GM23338 (cell line): ENCODE measurements at regions not wholly inside any gene's neighbourhood (a gene's known extent, or its start where the extent isn't known, plus 50 kb on each side); places are given as distances from the start of the nearest gene placed in this dataset.
A peak's percentile ranks its signal among the peaks of the same experiment; 100 is the strongest.

Source experiments
- ATAC-seq: fragments of 200-7000 bp; cut with Tn5 transposase; 3 replicates; pipeline ENCODE4 v1.9.1; 2020
- DNase-seq: peaks from one replicate; pipeline ENCODE4 v3.0.0-alpha.2; 2015; ENCODE audit warnings: low spot score
- H2AFZ ChIP-seq: fragments of 200-600 bp; sonication (generic); 2 replicates; pipeline ENCODE4 v1.8.0; 2016; ENCODE audit warnings: antibody characterized with exemption, mild to moderate bottlenecking, moderate library complexity
- H3F3A ChIP-seq: fragments of 200-600 bp; sonication (generic); replicated peaks from 2 replicates; pipeline ENCODE4 v1.8.0; 2017; ENCODE audit warnings: antibody characterized with exemption, mixed run types, low read depth
- H3K27ac ChIP-seq: fragments of 200-600 bp; sonication (generic); 2 replicates; pipeline ENCODE4 v1.6.1; 2016; ENCODE audit warnings: low read depth
- H3K27me3 ChIP-seq: fragments of 200-600 bp; sonication (generic); 2 replicates; pipeline ENCODE4 v1.8.0; 2016; ENCODE audit warnings: mild to moderate bottlenecking, mixed run types, moderate library complexity; ENCODE audit not compliant: insufficient read depth
- H3K36me3 ChIP-seq: fragments of 200-600 bp; sonication (generic); 2 replicates; pipeline ENCODE4 v1.8.0; 2016; ENCODE audit warnings: mild to moderate bottlenecking; ENCODE audit not compliant: insufficient read depth
- H3K4me1 ChIP-seq: fragments of 200-600 bp; sonication (generic); 2 replicates; pipeline ENCODE4 v1.8.0; 2016; ENCODE audit warnings: mild to moderate bottlenecking, moderate library complexity; ENCODE audit not compliant: insufficient read depth
- H3K4me2 ChIP-seq: fragments of 200-600 bp; sonication (generic); 2 replicates; pipeline ENCODE4 v1.7.1; 2017; ENCODE audit warnings: mixed run types
- H3K4me3 ChIP-seq: fragments of 200-600 bp; sonication (generic); 2 replicates; pipeline ENCODE4 v1.6.1; 2016; ENCODE audit warnings: mixed run types
- H3K79me2 ChIP-seq: fragments of 200-600 bp; sonication (generic); replicated peaks from 2 replicates; pipeline ENCODE4 v1.8.0; 2017; ENCODE audit warnings: mild to moderate bottlenecking; ENCODE audit not compliant: insufficient read depth
- H3K9me2 ChIP-seq: fragments of 200-600 bp; sonication (generic); 2 replicates; pipeline ENCODE4 v1.8.0; 2017; ENCODE audit not compliant: insufficient read depth
- H4K20me1 ChIP-seq: fragments of 200-600 bp; sonication (generic); replicated peaks from 2 replicates; pipeline ENCODE4 v1.8.0; 2017; ENCODE audit warnings: mild to moderate bottlenecking; ENCODE audit not compliant: insufficient read depth
- H3K27ac Mint-ChIP-seq: 2 replicates; pipeline ENCODE4 v1.8.0; 2020; ENCODE audit warnings: inconsistent platforms, mild to moderate bottlenecking, moderate library complexity, mixed read lengths
- H3K27me3 Mint-ChIP-seq: 3 replicates; pipeline ENCODE4 v1.8.0; 2022; ENCODE audit warnings: low read depth, mild to moderate bottlenecking, moderate library complexity, mixed read lengths, inconsistent platforms; ENCODE audit not compliant: insufficient read depth, poor library complexity
- H3K36me3 Mint-ChIP-seq: 3 replicates; pipeline ENCODE4 v1.8.0; 2021; ENCODE audit warnings: low read depth, mild to moderate bottlenecking, inconsistent platforms, moderate library complexity, mixed read lengths
- H3K4me1 Mint-ChIP-seq: 3 replicates; pipeline ENCODE4 v1.8.0; 2020; ENCODE audit warnings: mild to moderate bottlenecking, inconsistent platforms, mixed read lengths
- H3K4me3 Mint-ChIP-seq: 3 replicates; pipeline ENCODE4 v1.8.0; 2021; ENCODE audit warnings: moderate library complexity, mild to moderate bottlenecking, inconsistent platforms, mixed read lengths
- H3K9me3 Mint-ChIP-seq: 3 replicates; pipeline ENCODE4 v1.8.0; 2020; ENCODE audit warnings: moderate library complexity, mild to moderate bottlenecking, inconsistent platforms, mixed read lengths
- CREB1 ChIP-seq: fragments of 250-450 bp; sonication (Bioruptor Pico); IDR thresholded peaks from 2 replicates; pipeline ENCODE4 v1.5.0; 2020; ENCODE audit warnings: low read depth, mild to moderate bottlenecking, moderate library complexity
- EZH2 ChIP-seq: fragments of 200-600 bp; sonication (generic); IDR thresholded peaks from one replicate; pipeline ENCODE4 v1.8.0; 2017; ENCODE audit warnings: antibody characterized with exemption, mild to moderate bottlenecking, low read depth; ENCODE audit not compliant: unreplicated experiment
- JUNB ChIP-seq: IDR thresholded peaks from one replicate; pipeline ENCODE4 v1.6.1; 2016; ENCODE audit warnings: antibody characterized with exemption; ENCODE audit not compliant: unreplicated experiment
- POLR2AphosphoS5 ChIP-seq: IDR thresholded peaks from 2 replicates; pipeline ENCODE4 v1.6.1; 2016; ENCODE audit warnings: antibody characterized with exemption, low read depth
- ZNF114 ChIP-seq: fragments of 250-450 bp; sonication (Bioruptor Pico); IDR thresholded peaks from 2 replicates; pipeline ENCODE4 v1.5.0; 2020; ENCODE audit warnings: mild to moderate bottlenecking, moderate library complexity
- TF ChIP-seq, protein P1 (sequence below), 2 experiments: fragments of 200-600 bp in 1 of 2; sonication (generic) in 1 of 2; conservative IDR thresholded peaks; 2 replicates each; pipeline versions ENCODE4 v1.5.1 to v1.6.1; 2016 to 2017; ENCODE audit warnings: antibody characterized with exemption in 2 of 2, low read depth in 2 of 2, mild to moderate bottlenecking in 2 of 2, moderate library complexity in 1 of 2
- TF ChIP-seq, protein P2 (sequence below): IDR thresholded peaks from 2 replicates; pipeline ENCODE4 v1.6.1; 2016; ENCODE audit warnings: antibody characterized with exemption
- TF ChIP-seq, protein P3 (sequence below): IDR thresholded peaks from one replicate; pipeline ENCODE4 v1.6.1; 2018; ENCODE audit warnings: antibody characterized with exemption; ENCODE audit not compliant: unreplicated experiment
- TF ChIP-seq, protein P4 (sequence below): fragments of 250-450 bp; sonication (Bioruptor Pico); IDR thresholded peaks from 2 replicates; pipeline ENCODE4 v1.5.0; 2020; ENCODE audit warnings: mild to moderate bottlenecking, moderate library complexity

DNA sequence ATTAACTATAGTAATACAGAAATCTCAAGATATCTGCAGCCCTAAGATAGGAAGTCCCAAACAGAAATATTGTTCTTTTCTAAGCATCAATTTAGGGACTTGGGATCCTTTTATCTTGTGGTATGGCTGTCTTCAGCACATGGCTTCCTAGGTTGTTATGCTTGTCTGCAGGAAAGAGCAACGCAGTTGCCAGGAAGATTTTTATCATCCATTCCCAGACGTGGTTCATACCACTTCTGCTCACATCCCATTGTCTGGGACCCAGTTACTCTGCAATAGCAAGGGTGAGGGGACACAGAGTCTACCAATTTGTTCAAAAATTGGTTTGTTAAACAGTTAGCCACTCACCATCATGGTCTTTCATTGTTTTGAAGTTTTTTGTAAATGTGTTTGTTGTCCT lies 85.6 kb upstream of the RXFP2 start:
- H3F3A ChIP-seq: no peaks in the 10 kb centered on the region
- H3K27me3 Mint-ChIP-seq: no peaks in the 10 kb centered on the region
- H3K27ac ChIP-seq: no peak overlapping the region
- H3K4me1 ChIP-seq: peaks cover 6% of the 10 kb centered on the region; the same call in 1 of the 2 replicates
- no peak overlapping the region for H3K4me3 ChIP-seq
- H3K36me3 ChIP-seq: no peaks in the 10 kb centered on the region
- peaks cover 5% of the 10 kb centered on the region; the same call in 1 of the 2 replicates for H3K9me2 ChIP-seq
- no peaks in the 10 kb centered on the region for H4K20me1 ChIP-seq
- DNase-seq: no peak
- H3K4me1 Mint-ChIP-seq: peaks cover 6% of the 10 kb centered on the region
- no peak for ATAC-seq
- TF ChIP-seq POLR2AphosphoS5: no peak
- TF ChIP-seq CREB1: no peak
- TF ChIP-seq JUNB: no peak
- TF ChIP-seq, protein P1, sequence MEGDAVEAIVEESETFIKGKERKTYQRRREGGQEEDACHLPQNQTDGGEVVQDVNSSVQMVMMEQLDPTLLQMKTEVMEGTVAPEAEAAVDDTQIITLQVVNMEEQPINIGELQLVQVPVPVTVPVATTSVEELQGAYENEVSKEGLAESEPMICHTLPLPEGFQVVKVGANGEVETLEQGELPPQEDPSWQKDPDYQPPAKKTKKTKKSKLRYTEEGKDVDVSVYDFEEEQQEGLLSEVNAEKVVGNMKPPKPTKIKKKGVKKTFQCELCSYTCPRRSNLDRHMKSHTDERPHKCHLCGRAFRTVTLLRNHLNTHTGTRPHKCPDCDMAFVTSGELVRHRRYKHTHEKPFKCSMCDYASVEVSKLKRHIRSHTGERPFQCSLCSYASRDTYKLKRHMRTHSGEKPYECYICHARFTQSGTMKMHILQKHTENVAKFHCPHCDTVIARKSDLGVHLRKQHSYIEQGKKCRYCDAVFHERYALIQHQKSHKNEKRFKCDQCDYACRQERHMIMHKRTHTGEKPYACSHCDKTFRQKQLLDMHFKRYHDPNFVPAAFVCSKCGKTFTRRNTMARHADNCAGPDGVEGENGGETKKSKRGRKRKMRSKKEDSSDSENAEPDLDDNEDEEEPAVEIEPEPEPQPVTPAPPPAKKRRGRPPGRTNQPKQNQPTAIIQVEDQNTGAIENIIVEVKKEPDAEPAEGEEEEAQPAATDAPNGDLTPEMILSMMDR (conservative IDR thresholded peaks at IDR 0.05; ENCODE audit: low read depth in 2 of 2): no peak
- TF ChIP-seq, protein P2, sequence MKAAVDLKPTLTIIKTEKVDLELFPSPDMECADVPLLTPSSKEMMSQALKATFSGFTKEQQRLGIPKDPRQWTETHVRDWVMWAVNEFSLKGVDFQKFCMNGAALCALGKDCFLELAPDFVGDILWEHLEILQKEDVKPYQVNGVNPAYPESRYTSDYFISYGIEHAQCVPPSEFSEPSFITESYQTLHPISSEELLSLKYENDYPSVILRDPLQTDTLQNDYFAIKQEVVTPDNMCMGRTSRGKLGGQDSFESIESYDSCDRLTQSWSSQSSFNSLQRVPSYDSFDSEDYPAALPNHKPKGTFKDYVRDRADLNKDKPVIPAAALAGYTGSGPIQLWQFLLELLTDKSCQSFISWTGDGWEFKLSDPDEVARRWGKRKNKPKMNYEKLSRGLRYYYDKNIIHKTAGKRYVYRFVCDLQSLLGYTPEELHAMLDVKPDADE: no peak
- TF ChIP-seq, protein P3, sequence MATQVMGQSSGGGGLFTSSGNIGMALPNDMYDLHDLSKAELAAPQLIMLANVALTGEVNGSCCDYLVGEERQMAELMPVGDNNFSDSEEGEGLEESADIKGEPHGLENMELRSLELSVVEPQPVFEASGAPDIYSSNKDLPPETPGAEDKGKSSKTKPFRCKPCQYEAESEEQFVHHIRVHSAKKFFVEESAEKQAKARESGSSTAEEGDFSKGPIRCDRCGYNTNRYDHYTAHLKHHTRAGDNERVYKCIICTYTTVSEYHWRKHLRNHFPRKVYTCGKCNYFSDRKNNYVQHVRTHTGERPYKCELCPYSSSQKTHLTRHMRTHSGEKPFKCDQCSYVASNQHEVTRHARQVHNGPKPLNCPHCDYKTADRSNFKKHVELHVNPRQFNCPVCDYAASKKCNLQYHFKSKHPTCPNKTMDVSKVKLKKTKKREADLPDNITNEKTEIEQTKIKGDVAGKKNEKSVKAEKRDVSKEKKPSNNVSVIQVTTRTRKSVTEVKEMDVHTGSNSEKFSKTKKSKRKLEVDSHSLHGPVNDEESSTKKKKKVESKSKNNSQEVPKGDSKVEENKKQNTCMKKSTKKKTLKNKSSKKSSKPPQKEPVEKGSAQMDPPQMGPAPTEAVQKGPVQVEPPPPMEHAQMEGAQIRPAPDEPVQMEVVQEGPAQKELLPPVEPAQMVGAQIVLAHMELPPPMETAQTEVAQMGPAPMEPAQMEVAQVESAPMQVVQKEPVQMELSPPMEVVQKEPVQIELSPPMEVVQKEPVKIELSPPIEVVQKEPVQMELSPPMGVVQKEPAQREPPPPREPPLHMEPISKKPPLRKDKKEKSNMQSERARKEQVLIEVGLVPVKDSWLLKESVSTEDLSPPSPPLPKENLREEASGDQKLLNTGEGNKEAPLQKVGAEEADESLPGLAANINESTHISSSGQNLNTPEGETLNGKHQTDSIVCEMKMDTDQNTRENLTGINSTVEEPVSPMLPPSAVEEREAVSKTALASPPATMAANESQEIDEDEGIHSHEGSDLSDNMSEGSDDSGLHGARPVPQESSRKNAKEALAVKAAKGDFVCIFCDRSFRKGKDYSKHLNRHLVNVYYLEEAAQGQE: no peak
- TF ChIP-seq EZH2: no peak
- TF ChIP-seq ZNF114: no peak
- H2AFZ ChIP-seq: no peak overlapping the region
- H3K9me3 Mint-ChIP-seq: no peaks in the 10 kb centered on the region; the same call in 2 of the 3 replicates
- no peak overlapping the region for H3K4me2 ChIP-seq
- no peak overlapping the region for H3K27ac Mint-ChIP-seq
- H3K79me2 ChIP-seq: no peaks in the 10 kb centered on the region
- no peaks in the 10 kb centered on the region for H3K27me3 ChIP-seq
- no peak overlapping the region for H3K4me3 Mint-ChIP-seq
- H3K36me3 Mint-ChIP-seq: peaks cover 6% of the 10 kb centered on the region; the same call in 1 of the 3 replicates

DNA sequence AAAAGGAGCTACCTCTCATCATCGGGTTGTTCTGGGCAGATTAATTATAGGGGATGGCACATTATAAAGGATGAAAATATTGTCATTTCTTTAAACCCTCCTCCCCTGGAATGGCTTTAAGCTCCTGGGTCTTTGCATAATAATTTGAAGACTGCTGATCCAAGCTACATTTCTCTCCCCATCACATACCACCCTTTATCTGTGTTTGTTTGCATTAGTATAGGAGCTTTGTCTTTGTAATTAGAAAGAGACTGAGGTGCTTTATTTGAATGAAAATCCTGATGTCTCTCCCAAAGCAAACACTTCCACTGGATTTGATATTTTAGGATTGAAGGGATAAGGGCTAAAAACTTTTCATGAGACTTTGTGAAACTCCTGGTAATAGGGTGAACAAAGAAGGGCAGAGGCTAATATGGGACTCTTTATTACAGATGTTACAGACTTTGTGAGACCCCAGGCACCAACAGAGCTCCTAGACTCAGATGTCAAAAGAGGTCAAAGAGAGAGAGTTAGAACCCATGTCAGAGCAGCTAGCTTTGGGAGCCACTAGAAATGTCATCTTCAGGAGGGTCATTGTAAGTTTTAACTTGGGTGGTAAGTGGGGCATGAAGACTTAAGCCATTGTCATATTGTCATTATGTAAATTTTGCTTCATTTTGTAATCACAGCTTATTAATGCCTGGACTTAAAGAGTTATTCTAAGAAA lies 75.3 kb upstream of the RXFP2 start:
- ATAC-seq: peak; percentile 98
- no peaks in the 10 kb centered on the region for H3K79me2 ChIP-seq
- peaks cover 57% of the 10 kb centered on the region for H3K36me3 Mint-ChIP-seq
- no peaks in the 10 kb centered on the region for H3K27me3 ChIP-seq
- H3K4me3 ChIP-seq: peak overlapping the region; percentile 19
- H3K27me3 Mint-ChIP-seq: peaks cover 1% of the 10 kb centered on the region
- peaks cover 21% of the 10 kb centered on the region; the same call in 1 of the 2 replicates for H3K4me1 ChIP-seq
- peaks cover 7% of the 10 kb centered on the region; the same call in 1 of the 2 replicates for H3K36me3 ChIP-seq
- peaks cover 35% of the 10 kb centered on the region for H3K4me1 Mint-ChIP-seq
- H3K9me2 ChIP-seq: no peaks in the 10 kb centered on the region
- H4K20me1 ChIP-seq: no peaks in the 10 kb centered on the region
- H3F3A ChIP-seq: no peaks in the 10 kb centered on the region
- peak; percentile 82 for DNase-seq
- H3K4me2 ChIP-seq: peak overlapping the region; percentile 22
- H2AFZ ChIP-seq: no peak overlapping the region
- H3K27ac Mint-ChIP-seq: peak overlapping the region; percentile 91
- peak overlapping the region; percentile 59 for H3K4me3 Mint-ChIP-seq
- H3K9me3 Mint-ChIP-seq: peaks cover 45% of the 10 kb centered on the region
- peak overlapping the region; percentile 89 for H3K27ac ChIP-seq
- TF ChIP-seq, protein P4, sequence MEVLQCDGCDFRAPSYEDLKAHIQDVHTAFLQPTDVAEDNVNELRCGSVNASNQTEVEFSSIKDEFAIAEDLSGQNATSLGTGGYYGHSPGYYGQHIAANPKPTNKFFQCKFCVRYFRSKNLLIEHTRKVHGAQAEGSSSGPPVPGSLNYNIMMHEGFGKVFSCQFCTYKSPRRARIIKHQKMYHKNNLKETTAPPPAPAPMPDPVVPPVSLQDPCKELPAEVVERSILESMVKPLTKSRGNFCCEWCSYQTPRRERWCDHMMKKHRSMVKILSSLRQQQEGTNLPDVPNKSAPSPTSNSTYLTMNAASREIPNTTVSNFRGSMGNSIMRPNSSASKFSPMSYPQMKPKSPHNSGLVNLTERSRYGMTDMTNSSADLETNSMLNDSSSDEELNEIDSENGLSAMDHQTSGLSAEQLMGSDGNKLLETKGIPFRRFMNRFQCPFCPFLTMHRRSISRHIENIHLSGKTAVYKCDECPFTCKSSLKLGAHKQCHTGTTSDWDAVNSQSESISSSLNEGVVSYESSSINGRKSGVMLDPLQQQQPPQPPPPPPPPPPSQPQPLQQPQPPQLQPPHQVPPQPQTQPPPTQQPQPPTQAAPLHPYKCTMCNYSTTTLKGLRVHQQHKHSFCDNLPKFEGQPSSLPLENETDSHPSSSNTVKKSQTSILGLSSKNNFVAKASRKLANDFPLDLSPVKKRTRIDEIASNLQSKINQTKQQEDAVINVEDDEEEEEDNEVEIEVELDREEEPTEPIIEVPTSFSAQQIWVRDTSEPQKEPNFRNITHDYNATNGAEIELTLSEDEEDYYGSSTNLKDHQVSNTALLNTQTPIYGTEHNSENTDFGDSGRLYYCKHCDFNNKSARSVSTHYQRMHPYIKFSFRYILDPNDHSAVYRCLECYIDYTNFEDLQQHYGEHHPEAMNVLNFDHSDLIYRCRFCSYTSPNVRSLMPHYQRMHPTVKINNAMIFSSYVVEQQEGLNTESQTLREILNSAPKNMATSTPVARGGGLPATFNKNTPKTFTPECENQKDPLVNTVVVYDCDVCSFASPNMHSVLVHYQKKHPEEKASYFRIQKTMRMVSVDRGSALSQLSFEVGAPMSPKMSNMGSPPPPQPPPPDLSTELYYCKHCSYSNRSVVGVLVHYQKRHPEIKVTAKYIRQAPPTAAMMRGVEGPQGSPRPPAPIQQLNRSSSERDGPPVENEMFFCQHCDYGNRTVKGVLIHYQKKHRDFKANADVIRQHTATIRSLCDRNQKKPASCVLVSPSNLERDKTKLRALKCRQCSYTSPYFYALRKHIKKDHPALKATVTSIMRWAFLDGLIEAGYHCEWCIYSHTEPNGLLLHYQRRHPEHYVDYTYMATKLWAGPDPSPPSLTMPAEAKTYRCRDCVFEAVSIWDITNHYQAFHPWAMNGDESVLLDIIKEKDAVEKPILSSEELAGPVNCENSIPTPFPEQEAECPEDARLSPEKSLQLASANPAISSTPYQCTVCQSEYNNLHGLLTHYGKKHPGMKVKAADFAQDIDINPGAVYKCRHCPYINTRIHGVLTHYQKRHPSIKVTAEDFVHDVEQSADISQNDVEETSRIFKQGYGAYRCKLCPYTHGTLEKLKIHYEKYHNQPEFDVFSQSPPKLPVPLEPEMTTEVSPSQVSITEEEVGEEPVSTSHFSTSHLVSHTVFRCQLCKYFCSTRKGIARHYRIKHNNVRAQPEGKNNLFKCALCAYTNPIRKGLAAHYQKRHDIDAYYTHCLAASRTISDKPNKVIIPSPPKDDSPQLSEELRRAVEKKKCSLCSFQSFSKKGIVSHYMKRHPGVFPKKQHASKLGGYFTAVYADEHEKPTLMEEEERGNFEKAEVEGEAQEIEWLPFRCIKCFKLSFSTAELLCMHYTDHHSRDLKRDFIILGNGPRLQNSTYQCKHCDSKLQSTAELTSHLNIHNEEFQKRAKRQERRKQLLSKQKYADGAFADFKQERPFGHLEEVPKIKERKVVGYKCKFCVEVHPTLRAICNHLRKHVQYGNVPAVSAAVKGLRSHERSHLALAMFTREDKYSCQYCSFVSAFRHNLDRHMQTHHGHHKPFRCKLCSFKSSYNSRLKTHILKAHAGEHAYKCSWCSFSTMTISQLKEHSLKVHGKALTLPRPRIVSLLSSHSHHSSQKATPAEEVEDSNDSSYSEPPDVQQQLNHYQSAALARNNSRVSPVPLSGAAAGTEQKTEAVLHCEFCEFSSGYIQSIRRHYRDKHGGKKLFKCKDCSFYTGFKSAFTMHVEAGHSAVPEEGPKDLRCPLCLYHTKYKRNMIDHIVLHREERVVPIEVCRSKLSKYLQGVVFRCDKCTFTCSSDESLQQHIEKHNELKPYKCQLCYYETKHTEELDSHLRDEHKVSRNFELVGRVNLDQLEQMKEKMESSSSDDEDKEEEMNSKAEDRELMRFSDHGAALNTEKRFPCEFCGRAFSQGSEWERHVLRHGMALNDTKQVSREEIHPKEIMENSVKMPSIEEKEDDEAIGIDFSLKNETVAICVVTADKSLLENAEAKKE (CRISPR knock-in tag): peak; percentile 84
